HUDEP-2 (cell line): ENCODE measurements at regions not wholly inside any gene's neighbourhood (a gene's known extent, or its start where the extent isn't known, plus 50 kb on each side); places are given as distances from the start of the nearest gene placed in this dataset.

Source experiments
- DNase-seq, 76 experiments: peaks; one replicate each; lab custom pipeline; 2025; ENCODE audit not compliant: unreplicated experiment in 76 of 76; lab: John Stamatoyannopoulos, UW

DNA sequence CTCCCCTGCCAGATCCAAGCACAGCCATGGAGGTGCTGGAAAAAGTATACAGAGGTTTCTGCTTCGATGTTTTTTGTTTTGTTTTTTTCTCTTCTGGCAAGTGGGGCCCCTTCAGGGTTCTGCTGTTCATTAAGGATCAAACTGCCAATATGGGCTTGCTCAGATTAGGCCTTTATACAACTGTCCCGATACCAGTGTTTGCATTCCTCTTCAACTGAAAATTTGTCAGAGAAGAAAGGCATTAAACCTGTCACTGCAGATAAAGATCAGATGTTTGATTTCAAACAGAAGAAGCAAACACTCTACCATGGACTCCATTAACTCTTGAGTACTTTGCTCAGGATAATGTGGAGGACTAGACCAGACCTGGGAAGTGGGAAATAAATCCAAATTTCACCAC lies 396.0 kb upstream of the SMIM21 start:
- no peak for DNase-seq

DNA sequence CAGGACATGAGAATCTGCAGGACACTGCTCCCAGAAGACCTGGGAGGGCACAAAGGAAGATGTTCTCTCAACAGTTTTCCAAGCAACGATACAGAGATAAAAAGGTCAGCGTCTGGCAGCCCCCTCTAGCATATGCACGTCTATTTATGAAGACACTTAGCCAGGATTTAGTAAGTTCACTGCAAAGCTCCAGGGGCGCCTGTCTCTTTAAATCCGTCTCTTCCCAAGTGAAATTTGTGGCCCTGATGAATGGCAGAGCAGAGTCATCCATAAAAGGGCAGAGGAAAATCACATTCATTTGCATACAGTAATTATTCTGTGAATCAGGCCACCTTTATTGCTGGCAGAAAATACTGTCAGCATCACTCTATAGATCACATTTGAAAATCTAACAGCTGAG lies 390.9 kb upstream of the SMIM21 start:
- no peak for DNase-seq

DNA sequence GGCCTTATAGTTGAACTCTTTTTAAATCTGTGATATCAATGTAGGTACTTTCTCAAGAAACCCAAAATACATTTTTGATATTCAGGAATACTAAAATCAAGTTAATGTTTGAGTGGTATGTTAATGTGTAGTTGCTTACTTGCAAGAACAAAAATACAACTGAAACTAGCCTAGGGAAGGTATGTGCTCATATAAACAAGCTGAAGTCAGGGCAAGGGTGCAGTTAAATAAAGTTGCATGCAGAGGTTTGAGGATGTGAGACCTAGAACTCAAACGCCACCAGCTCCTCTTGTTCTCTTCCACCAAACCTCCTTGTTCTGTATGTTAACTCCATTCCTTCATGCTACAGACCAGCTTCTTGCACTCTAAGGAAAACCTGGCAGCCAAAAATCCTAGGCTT lies 388.3 kb upstream of the SMIM21 start:
- DNase-seq, result no peak

DNA sequence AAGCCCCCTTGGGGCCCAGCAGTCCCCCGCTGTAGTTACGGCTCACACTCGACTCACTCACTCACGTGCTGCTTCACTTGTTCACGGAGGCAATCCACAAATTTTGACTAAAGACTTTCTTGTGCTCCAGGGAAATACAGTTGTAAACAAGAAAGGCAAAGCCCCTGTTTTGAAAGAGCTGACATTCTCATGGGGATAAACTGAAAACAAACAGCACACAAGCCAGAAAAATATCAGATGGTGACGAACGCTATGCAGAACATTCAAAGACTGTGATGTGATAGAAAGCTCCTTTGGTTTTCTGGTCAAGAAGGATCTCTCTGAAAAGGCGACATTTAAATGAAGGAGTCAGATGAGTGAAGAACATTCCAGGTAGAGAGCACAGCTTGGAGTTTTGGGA lies 385.3 kb upstream of the SMIM21 start:
- no peak for DNase-seq

DNA sequence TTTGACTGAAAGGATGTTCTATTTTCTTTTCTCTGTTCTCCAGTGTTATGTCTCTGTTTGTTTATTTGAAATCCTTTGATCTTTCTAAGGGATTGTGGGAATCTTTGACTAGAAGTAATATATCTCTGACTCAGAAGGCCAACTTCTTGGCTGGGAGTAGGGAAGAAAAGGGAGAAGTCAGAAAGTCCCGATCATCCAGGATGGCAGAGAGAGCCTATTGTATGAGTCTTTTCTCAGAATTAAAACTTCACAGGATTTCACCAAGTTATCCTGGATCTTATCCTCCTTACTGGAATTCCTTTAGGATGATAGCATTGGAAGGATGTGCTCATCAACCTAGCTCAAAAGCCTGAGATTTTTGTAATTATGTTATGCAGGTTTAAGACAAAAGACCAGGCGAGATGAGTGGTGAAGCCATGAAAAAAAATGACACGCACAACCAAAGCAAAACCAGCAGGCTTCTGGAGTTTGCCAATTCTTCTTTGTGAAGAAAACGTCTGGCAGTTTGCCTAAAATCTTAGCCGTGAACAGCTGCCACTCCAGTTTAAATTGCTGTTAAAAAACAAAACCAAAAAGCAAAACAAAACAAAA lies 383.6 kb upstream of the SMIM21 start:
- DNase-seq, result no peak

DNA sequence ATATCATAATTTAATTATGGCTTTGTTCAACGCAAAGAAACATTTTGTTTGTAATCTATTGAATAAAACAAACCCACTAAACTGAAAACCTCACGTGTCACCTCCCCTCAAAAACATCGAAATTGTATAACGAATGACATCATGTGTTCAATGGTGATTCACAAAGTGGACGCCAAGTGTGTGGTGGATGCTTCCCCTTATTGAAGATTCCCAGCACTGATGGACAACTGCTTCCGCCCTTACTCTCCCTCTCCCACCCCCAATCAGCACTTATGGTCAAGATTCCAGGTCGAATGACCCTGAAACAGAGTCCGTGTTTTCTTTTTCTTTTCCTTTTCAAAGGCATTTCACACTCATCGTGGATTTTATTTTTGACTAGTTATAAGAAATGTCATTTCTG lies 383.0 kb upstream of the SMIM21 start:
- no peak for DNase-seq

DNA sequence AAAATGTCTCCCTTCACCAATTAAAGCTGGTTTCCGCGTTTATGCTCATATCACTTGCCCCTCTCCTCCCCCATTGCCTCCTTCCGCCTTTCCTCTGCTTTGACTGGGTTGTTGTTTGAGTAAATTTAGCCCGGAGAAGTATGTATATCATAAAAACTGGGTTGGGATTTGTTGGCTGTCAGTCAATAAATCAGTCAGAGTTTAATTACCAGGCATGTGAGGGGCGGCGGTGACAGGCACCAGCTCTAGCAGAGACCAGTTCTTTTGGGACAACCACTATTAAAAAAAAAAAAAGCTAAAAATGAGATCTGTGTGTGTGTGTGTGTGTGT lies 382.4 kb upstream of the SMIM21 start:
- DNase-seq, result no peak

DNA sequence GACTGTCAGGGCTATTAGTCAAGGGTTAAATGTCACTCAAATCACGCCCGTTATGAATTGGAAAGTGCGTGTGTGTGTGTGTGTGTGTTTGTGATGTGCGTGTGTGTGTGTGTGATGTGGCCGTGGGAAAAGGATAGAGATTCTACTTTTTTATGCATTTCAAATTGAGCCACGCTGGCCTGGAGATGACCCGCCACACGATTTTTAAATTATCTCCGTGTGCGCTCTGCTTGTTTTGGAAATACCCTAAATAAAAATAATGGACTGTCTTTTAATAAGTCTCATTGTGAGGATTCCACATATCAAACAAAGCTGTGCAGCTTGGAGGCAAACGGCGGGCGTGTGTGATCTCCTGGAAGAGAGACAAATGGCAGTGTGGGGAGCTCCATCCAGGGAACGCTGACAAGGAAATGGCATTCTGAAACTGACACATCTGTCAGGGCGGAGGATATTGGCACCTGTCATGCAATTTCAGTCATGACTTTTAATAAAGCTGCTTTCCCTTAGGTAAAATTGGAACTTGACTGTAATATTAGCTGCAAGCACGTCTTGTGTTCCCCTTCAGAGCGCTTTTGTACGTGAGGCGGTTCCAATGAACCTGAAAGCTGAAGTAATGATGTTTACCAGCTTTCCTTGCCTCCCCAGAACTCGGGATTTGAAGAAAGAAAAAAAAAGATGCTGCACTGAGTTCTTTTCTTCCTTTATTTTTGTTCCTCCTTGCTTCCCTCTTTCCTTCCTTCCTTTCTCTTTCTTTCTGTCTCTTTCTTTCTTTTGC lies 381.8 kb upstream of the SMIM21 start:
- DNase-seq, result no peak

DNA sequence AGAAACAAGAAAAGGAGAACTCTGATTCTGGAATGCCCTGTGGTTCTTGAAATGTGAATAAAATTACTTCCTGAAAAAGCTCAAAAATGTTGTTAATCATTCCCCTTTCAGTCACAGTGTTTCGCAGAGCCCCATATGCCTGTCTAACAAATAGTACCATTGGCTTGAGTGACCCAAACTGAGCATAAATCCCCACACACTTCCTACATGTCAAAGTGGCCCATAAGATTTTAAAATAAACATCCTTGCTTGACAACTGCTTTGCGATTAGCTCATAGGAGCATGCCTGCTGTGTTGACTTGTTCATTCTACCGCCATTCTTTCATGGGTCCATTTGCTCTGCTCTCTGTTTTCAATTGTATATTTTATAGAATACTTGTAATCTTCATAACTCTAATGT lies 377.8 kb upstream of the SMIM21 start:
- DNase-seq, result peak in 1 of 76 experiments; percentile 8

DNA sequence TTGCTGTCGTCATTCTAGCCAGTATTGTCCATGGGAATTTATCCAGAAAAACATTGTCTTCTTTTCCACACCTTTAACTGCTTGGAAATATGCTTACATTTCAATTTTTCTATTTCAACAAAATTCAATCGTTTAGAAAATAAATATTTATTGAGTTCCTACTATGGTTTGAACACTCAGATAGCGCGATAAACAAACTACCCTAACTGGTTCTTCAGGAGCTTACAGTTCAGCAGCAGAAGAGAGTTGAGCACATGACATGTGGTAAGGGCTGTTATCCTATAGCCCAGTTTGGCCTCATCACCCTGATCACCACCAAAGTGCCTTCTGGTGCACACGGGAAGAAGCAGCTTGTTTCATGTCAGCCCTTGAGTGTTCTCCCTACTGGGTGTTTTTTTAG lies 375.2 kb upstream of the SMIM21 start:
- no peak for DNase-seq

DNA sequence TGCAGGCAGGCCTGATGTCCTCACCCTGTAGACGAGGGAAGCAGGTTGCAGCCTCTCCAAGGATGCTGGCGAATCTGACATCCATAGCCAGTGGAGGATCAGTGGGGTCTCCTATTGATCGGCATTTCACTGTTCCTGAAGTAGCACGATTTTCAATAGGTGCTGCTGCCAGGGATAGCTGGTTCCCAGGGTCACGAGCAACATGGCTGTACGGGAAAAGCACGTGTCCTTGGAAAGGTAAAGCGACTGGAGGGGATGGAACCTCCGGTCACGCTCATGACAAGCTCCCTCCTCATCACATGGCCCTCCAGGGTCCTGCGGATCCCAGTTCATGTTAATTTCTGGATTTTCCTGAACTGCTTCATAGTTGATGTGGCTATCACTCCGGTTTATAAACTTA lies 373.7 kb upstream of the SMIM21 start:
- DNase-seq, result no peak

DNA sequence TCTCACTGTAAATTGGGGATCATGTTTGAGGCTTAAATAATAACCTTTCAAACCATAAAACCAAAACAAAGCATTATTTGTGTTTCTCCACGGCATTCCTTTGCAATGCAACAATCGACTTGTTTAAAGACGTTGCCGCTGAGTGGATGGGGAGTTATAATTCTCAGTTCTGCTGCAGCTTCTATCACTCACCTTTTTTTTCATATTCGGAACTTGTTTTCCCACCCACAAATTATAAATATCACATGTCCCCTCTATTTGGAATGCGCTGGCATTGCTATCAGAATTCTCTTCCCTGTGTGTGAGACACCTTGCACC lies 372.8 kb upstream of the SMIM21 start:
- no peak for DNase-seq

DNA sequence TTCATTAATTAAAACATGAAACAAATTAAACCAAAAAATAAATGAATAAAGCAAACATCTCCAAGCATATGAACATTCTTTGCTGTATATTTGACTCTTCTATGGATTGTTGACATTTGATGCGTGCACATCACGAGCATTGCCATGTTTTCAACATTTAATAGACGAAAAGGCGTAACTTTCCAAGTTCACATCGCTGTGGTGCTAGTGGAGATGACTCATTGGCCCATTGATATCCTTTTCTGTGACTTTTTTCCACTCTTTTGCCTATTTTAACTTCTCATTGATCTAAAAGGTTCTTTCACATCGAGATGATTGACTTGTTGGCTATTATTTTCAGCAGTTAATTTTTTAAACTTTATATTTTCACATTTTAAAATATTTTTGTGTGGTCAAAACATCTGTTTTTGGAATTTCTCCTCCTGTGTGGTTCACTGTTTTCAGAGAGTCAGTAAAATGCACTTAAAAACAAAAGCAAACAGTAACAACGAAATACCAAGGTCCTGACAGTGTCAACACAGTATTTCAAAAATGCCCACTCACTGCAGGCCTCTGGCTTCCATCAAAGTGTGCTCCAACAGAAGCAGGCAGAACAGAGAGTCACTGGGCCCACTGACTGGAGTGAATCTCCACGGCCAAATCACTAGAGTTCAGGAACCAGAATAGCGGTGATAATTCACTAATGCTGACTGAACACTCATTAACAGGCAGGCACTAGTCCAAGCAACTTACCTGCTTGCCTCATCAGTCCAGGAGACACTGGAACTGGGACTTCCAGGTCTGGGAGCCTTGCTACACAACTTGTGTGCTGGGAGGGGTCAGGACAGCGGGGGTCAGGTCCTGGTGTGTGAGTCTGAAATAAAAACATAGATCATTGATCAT lies 372.2 kb upstream of the SMIM21 start:
- no peak for DNase-seq

DNA sequence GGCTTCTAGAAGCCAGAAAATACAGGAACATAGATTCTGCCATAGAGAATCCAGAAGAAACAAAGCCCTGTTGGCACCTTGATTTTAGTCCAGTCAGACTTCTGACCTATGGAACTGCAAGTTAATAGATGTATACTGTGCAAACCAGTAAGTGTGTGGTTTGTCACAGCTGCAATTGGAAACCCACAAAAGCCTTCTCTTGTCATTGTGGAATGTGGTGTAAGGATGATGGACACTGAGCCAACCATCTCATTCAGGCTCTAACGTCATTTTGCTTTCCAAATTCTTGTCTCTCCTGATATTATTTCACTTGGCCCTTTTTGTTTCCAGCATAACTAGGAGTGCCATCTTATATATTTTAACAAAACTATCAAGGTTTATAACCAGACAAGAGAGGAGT lies 369.5 kb upstream of the SMIM21 start:
- no peak for DNase-seq

DNA sequence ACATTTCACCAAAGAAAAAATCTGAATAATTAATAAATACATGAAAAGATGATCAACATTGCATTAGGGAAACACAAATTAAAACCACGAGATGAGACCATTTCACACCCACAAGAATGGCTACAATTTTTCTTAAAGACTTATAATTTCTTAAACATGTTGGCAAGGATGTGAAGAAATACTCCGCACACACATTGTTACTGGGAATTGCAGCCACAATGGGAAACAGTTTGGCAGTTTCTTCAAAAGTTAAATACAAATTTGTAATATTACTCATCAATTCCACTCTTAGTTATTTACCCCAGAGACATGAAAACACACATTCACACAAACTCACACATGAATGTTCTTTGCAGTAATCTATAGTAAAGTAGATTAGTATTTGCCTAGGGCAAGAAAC lies 363.3 kb upstream of the SMIM21 start:
- DNase-seq, result no peak

DNA sequence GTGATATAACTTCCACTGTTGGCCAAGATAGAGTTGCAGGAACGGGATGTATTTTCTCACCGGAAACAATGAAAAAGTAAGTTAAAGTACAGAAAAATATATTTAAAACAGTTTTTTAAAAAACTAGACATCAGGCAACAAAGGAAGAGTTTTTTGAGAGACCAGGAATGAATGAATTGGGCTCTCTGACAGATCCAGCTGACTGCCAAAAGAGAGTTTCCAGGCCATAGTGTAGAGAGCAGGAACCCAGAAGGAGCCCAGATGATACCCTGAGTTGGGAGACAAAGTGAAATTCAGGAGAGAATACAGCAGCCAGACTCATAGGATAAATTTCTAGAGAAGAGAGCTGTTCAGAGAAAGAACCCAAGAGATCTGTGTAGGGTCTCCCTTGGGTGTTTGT lies 362.6 kb upstream of the SMIM21 start:
- no peak for DNase-seq

DNA sequence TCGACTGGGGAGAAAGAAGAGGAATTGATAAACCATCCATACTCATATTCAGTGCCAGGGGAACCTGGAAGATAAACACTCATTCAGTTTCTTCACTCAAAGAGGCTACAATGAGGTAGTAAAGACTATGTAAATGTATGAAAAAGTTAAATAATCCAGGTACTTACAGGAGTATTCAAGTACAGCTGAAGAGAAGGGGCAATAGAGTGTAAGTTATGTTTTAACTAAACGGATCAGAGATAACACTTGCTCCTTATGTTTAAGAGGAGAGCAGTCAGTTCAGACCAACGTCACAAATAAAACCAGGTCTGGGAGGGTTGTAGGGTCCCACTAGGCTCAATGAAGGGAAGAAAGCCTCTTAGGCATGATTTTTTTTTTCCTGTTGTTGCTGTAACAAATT lies 358.3 kb upstream of the SMIM21 start:
- DNase-seq, result no peak

DNA sequence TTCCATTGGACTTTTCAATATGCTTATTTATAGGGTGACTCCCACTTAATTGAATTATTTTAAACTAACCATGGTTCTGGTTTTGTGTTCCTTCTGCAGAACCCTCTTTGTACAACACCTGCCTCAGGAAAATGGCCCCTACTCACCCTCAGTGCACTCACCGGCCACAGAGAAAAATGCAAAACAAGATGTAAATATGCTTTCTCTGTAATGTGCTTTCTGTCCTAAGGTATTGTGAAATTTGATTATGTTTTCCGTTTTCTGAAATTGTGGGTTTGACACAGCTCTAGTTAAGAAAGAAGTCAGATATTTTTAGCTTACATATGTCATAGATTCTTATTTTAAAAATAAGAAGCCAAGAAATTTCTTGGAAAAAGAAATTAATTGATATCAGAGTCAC lies 357.7 kb upstream of the SMIM21 start:
- no peak for DNase-seq

DNA sequence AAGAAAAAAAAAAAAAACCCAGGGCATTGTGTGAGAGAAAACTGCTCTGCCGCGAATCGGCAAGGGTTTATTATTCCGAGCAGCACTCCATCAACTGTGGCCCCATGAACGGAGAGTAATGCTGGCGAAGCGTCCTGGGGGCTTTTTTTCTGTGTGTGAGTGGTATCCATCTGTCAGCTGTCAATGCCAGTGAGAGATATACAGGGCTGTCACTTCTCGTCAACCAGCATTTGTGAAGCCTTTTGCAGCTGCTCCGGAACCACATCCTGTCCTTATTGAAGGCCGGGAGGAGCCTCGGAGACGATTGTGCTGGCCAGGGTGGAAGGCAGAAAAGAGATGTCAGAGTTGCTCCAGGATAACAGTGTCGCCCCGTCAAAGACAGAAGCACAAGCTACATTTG lies 356.9 kb upstream of the SMIM21 start:
- DNase-seq, result no peak

DNA sequence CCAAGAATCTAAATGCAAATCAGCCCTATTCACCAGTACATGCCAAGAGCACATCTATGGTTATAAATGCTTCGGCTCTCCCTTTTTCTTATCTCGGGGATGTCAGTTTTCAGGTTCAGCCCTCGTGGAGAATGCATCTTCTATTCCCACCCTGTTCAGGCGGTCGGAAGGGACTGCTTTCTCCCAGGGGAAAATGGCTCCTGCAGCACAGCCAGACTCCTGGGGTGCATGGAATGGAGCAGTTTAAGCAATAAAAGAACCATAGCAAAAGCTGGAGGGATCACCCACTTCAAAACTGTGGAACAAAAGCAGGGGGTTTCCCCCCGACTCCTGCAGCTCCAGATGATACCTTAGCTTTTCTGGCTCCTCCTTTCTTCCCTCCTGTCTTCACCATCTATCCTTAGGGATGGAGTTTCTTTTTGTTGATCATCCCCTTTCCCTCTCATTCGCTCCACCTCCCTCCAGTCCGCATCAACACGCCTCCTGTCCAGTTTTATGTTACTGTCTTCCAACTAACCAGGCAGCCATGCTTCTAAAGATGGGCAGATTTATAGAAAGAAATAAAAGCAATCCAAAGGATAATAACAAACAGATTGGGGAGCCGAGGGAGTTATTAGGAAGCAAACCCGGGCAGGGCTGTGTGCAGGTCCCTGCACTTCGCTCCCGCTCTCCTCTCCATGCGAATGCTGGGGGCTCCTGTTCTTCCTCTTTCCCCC lies 356.2 kb upstream of the SMIM21 start:
- DNase-seq, result no peak

DNA sequence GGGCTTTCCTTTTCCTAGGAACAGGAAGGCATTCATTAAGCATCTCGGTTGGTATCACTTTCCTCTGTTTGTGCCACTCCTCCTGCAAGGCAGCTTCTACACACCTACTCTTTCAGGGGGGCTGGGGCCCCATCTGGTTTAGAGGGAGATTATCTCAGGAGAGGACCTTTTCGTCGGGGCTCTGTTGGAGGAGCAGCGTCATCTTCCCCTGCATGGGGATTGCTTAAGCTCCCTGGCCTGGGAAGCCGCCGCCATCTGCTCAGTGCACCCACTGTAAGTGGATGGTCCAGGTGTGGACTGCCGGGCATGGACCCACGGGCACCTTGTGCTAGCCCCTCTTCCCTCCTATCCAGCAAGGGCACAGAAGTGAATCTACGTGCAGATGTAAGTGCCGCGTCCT lies 355.3 kb upstream of the SMIM21 start:
- no peak for DNase-seq

DNA sequence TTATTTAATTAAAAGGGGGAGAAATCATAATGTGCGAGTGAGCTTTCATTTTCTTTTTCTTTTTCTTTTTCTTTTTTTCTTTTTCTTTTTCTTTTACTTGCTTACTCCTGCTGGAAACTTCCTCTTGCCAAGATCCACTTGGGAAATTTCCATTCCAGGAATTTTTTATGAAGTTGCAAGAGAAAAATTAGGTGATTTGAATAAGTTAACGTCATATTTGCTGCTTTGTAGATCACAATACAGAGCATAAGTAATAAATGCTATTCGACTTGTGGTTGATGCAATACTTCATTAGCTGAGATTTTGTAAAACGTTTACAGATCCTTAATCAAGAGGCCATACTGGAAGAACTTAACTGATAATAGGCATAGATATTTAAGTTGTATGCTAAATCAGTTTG lies 354.7 kb upstream of the SMIM21 start:
- DNase-seq, result no peak
